ENCODE measurements at regions not wholly inside any gene's neighbourhood (a gene's known extent, or its start where the extent isn't known, plus 50 kb on each side); places are given as distances from the start of the nearest gene placed in this dataset.

GRCh38 chr10:3339531-3339950 is 167.0 kb upstream of the PITRM1 start:
- TF ChIP-seq, protein P1, sequence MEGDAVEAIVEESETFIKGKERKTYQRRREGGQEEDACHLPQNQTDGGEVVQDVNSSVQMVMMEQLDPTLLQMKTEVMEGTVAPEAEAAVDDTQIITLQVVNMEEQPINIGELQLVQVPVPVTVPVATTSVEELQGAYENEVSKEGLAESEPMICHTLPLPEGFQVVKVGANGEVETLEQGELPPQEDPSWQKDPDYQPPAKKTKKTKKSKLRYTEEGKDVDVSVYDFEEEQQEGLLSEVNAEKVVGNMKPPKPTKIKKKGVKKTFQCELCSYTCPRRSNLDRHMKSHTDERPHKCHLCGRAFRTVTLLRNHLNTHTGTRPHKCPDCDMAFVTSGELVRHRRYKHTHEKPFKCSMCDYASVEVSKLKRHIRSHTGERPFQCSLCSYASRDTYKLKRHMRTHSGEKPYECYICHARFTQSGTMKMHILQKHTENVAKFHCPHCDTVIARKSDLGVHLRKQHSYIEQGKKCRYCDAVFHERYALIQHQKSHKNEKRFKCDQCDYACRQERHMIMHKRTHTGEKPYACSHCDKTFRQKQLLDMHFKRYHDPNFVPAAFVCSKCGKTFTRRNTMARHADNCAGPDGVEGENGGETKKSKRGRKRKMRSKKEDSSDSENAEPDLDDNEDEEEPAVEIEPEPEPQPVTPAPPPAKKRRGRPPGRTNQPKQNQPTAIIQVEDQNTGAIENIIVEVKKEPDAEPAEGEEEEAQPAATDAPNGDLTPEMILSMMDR (IDR thresholded peaks at IDR 0.05): no peak
- TF ChIP-seq POLR2A (IDR thresholded peaks at IDR 0.05): no peak
